ENCODE measurements at regions not wholly inside any gene's neighbourhood (a gene's known extent, or its start where the extent isn't known, plus 50 kb on each side); places are given as distances from the start of the nearest gene placed in this dataset.
"Not testable (repeated sequence)": the region's sequence is repeated elsewhere in the genome, so short reads cannot be mapped to it uniquely, and the experiment has no call there.

GRCh38 chr10:78602201-78602932, 466.4 kb upstream of the ZMIZ1 start:
- peak; percentile 36 to 39 for ATAC-seq

- ATAC-seq, result no peak
These were observed 464.5 kb upstream of the ZMIZ1 start for GRCh38 chr10:78604286-78604685.

- ATAC-seq, result no peak
These were observed 464.0 kb upstream of the ZMIZ1 start for GRCh38 chr10:78604721-78605120.

GRCh38 chr10:78605800-78606350, 462.9 kb upstream of the ZMIZ1 start:
- no peak for ATAC-seq

GRCh38 chr10:78606766-78607165, 462.0 kb upstream of the ZMIZ1 start:
- ATAC-seq, result not testable (repeated sequence)

GRCh38 chr10:78609976-78610375, 458.8 kb upstream of the ZMIZ1 start:
- no peak for ATAC-seq

GRCh38 chr10:78613132-78613531, 455.6 kb upstream of the ZMIZ1 start:
- no peak for ATAC-seq

GRCh38 chr10:78614267-78614666, 454.5 kb upstream of the ZMIZ1 start:
- no peak for ATAC-seq

- ATAC-seq, result no peak
These were observed 454.0 kb upstream of the ZMIZ1 start for GRCh38 chr10:78614744-78615143.

GRCh38 chr10:78616125-78616695, 452.6 kb upstream of the ZMIZ1 start:
- ATAC-seq, result no peak

- ATAC-seq, result no peak
These were observed 451.7 kb upstream of the ZMIZ1 start for GRCh38 chr10:78617115-78617514.

- ATAC-seq, result no peak
These were observed 451.1 kb upstream of the ZMIZ1 start for GRCh38 chr10:78617631-78618030.

GRCh38 chr10:78618050-78618449, 450.7 kb upstream of the ZMIZ1 start:
- ATAC-seq, result no peak

GRCh38 chr10:78619115-78619851, 449.5 kb upstream of the ZMIZ1 start:
- no peak for ATAC-seq

GRCh38 chr10:78619896-78620295, 448.9 kb upstream of the ZMIZ1 start:
- no peak for ATAC-seq

- no peak for ATAC-seq
These were observed 447.6 kb upstream of the ZMIZ1 start for GRCh38 chr10:78620985-78621799.

GRCh38 chr10:78623578-78624215, 445.1 kb upstream of the ZMIZ1 start:
- peak; percentile 43 to 65 for ATAC-seq

- ATAC-seq, result no peak
These were observed 444.0 kb upstream of the ZMIZ1 start for GRCh38 chr10:78624791-78625190.

- ATAC-seq, result no peak
These were observed 442.3 kb upstream of the ZMIZ1 start for GRCh38 chr10:78626471-78626870.

GRCh38 chr10:78627254-78627795, 441.4 kb upstream of the ZMIZ1 start:
- no peak for ATAC-seq

GRCh38 chr10:78628976-78629375, 439.8 kb upstream of the ZMIZ1 start:
- no peak for ATAC-seq

GRCh38 chr10:78629773-78630172, 439.0 kb upstream of the ZMIZ1 start:
- no peak for ATAC-seq
